ENCODE measurements at regions not wholly inside any gene's neighbourhood (a gene's known extent, or its start where the extent isn't known, plus 50 kb on each side); places are given as distances from the start of the nearest gene placed in this dataset.
"Not testable (repeated sequence)": the region's sequence is repeated elsewhere in the genome, so short reads cannot be mapped to it uniquely, and the experiment has no call there.

DNA sequence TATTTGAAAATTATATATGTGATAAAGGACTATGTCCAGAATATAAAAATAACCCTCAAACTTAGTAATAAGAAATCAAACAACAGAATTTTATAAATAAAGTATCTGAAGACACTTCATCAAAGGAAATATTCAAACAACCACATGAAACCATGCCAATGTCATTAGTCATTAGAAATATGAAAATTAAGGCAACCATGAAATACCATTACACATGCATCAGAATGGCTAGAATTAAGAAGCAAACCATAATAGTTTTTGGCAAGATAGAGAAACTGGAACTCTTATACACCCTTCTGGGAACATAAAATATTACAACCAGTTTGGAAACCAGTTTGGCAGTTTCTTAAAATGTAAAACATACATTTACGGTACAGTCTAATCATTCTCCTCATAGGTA lies 137.2 kb upstream of the ADGRB3 start:
- no CpG with 5 or more reads among the region's 1 CpG for WGBS, 2 experiments (ENCODE audit: insufficient coverage in 2 of 2)
- Histone ChIP-seq H3K9me3 (ENCODE audit: control insufficient read depth, low read length) (no peaks in the 10 kb centered on the region), H3K36me3 (ENCODE audit: control insufficient read depth, insufficient read depth, low read length) (no peaks in the 10 kb centered on the region)

DNA sequence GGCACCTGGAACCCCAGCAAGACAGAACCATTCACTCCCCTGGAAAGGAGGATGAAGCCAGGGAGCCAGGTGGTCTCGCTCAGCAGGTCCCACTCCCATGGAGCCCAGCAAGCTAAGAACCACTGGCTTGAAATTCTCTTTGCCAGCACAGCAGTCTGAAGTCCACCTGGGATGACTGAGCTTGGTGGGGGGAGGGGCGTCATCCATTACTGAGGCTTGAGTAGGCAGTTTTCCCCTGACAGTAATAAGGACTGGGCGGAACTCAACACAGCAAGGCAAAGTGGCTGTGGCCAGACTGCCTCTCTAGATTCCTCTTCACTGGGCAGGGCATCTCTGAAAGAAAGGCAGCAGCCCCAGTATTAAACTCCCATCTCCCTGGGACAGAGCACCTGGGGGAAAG lies 140.2 kb upstream of the ADGRB3 start:
- 94% methylated on average over 2 of the region's 3 CpGs for WGBS, 2 experiments (ENCODE audit: insufficient coverage in 2 of 2)

More for the DNA sequence above, 137.2 kb upstream of the ADGRB3 start:
- Histone ChIP-seq H3K4me3 (ENCODE audit: extremely low read depth, insufficient read depth, low read length, poor library complexity, severe bottlenecking) (no peak overlapping the region), H3K4me1 (ENCODE audit: control insufficient read depth, insufficient read depth, low read length, poor library complexity, severe bottlenecking) (no peaks in the 10 kb centered on the region), H3K27ac (ENCODE audit: low read depth, low read length, severe bottlenecking) (no peak overlapping the region)

DNA sequence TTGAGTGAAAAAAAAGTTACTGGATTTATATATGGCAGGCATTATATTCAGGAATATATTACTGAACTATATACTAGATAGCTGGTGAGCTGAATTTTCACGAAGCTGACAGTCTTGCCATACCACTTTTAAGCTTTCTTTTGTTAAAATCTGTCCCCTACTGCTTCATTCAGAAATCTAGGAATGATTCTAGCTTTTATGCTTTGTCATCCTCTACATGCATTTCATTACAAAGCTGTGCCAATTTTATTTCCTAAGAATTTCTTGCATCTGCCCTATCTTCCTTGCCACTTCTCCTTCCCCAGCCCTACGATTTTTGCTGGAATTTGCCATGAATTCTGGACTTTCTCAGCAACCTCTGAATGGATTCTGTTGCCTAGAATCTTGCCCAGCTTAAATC lies 158.5 kb upstream of the ADGRB3 start:
- Histone ChIP-seq H3K27ac (ENCODE audit: low read depth, low read length, severe bottlenecking) (no peak overlapping the region), H3K36me3 (ENCODE audit: control insufficient read depth, insufficient read depth, low read length) (no peaks in the 10 kb centered on the region), H3K9me3 (ENCODE audit: control insufficient read depth, low read length) (no peaks in the 10 kb centered on the region), H3K4me3 (ENCODE audit: extremely low read depth, insufficient read depth, low read length, poor library complexity, severe bottlenecking) (no peak overlapping the region), H3K4me1 (ENCODE audit: control insufficient read depth, insufficient read depth, low read length, poor library complexity, severe bottlenecking) (no peaks in the 10 kb centered on the region)
- WGBS, 2 experiments (ENCODE audit: insufficient coverage in 2 of 2): 30 to 42% methylated on average over 1 to 2 of the region's 2 CpGs

More for the DNA sequence above, 140.2 kb upstream of the ADGRB3 start:
- not testable (repeated sequence) for H3K9me3 ChIP-seq (ENCODE audit: control insufficient read depth, low read length); H3K4me1 ChIP-seq (ENCODE audit: control insufficient read depth, insufficient read depth, low read length, poor library complexity, severe bottlenecking); H3K27ac ChIP-seq (ENCODE audit: low read depth, low read length, severe bottlenecking); H3K4me3 ChIP-seq (ENCODE audit: extremely low read depth, insufficient read depth, low read length, poor library complexity, severe bottlenecking); H3K36me3 ChIP-seq (ENCODE audit: control insufficient read depth, insufficient read depth, low read length)

DNA sequence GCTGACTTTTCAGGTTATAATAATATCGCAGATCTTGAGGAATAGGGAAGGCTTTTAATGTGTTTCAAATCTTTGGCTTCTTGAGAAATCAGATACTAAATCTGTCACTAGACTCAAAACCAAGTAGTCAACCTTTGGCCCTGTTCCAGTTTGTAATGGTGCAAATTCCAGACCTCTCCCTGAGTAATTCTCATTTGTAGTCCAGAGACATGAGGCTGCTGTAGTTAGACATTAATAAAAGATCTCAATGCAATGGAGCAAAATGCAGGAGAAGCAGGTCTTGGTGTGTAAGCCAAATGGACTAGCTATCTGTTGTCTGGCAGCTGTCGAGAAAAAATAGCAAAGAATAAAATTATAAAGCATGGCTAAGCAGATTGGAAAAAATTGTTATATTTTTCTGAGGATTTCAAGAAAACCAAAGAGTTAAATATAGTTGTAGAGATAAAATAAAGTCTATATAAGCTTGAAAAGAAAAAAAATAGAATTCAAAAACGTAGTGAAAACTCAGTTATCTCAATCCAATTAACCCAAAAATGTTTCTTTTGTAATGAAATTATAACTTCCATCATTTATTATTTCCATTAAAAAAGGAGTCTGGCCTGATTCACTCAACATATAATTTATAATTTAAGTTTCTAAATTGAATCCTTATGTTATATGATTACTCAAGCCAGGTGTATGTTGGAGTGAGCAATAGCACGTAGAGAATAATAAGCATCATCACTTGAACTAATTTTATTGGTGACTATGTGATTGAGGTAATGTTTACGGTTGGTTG lies 161.5 kb upstream of the ADGRB3 start:
- no peak overlapping the region for H3K27ac ChIP-seq (ENCODE audit: low read depth, low read length, severe bottlenecking)
- H3K4me1 ChIP-seq (ENCODE audit: control insufficient read depth, insufficient read depth, low read length, poor library complexity, severe bottlenecking): no peaks in the 10 kb centered on the region
- H3K36me3 ChIP-seq (ENCODE audit: control insufficient read depth, insufficient read depth, low read length): no peaks in the 10 kb centered on the region
- no peaks in the 10 kb centered on the region for H3K9me3 ChIP-seq (ENCODE audit: control insufficient read depth, low read length)
- H3K4me3 ChIP-seq (ENCODE audit: extremely low read depth, insufficient read depth, low read length, poor library complexity, severe bottlenecking): no peak overlapping the region
- 80% methylated on average over 1 of the region's 5 CpGs; no CpG with 5 or more reads in 1 of the 2 experiments for WGBS, 2 experiments (ENCODE audit: insufficient coverage in 2 of 2)

DNA sequence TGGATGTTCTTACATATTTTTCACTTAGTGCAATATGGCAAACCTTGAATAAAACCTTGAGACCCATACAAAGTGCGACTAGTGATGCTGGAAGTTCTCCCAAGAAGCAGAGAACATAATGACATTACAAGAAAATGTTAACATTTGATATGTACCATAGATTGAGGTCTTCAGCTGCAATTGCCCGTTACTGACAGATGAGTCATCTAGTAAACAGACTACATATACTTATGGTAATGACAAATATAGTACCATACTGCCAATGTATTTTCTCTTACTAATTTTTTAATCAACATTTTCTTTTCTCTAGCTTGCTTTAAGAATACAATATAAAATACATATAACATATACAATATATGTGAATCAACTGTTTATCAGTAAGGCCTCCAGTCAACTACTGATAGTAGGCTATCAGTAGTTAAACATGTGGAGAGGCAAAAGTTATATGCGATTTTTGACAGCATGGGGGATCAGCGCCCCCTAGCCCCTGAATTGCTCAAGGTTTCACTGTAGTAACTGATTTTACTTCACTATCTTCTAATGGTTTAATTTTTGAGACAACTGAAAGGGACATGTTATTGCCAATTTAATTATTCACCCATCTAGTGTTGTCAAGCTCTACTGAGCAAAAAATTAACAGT lies 166.7 kb upstream of the ADGRB3 start:
- no peaks in the 10 kb centered on the region for H3K4me1 ChIP-seq (ENCODE audit: control insufficient read depth, insufficient read depth, low read length, poor library complexity, severe bottlenecking)
- no peak overlapping the region for H3K4me3 ChIP-seq (ENCODE audit: extremely low read depth, insufficient read depth, low read length, poor library complexity, severe bottlenecking)
- no peaks in the 10 kb centered on the region for H3K36me3 ChIP-seq (ENCODE audit: control insufficient read depth, insufficient read depth, low read length)
- 0% methylated on average over 2 of the region's 4 CpGs; no CpG with 5 or more reads in 1 of the 2 experiments for WGBS, 2 experiments (ENCODE audit: insufficient coverage in 2 of 2)
- no peak overlapping the region for H3K27ac ChIP-seq (ENCODE audit: low read depth, low read length, severe bottlenecking)
- no peaks in the 10 kb centered on the region for H3K9me3 ChIP-seq (ENCODE audit: control insufficient read depth, low read length)

DNA sequence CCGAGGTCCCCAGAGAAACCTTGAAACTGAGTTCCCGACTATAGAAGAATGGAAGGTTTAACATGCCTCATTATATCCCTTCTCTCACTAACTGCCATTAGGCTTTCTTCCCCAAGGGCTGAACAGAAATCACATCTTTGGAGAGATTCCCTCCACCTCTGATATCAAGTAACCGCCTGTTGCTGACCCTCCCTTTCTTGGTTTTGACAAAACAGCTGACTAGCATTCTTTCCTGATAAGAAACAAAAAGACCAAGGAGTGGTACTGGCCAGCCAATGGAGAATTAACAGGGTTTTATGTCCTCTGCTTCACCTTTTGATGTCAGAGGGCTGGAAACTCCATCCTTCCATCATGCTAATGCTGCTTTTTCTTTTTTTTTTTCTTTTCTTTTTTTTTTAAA lies 176.6 kb upstream of the ADGRB3 start:
- Histone ChIP-seq H3K36me3 (ENCODE audit: control insufficient read depth, insufficient read depth, low read length) (no peaks in the 10 kb centered on the region), H3K9me3 (ENCODE audit: control insufficient read depth, low read length) (peaks cover 3% of the 10 kb centered on the region), H3K4me3 (ENCODE audit: extremely low read depth, insufficient read depth, low read length, poor library complexity, severe bottlenecking) (no peak overlapping the region), H3K27ac (ENCODE audit: low read depth, low read length, severe bottlenecking) (no peak overlapping the region), H3K4me1 (ENCODE audit: control insufficient read depth, insufficient read depth, low read length, poor library complexity, severe bottlenecking) (no peaks in the 10 kb centered on the region)
- WGBS, 2 experiments (ENCODE audit: insufficient coverage in 2 of 2): 90 to 100% methylated on average over 1 to 2 of the region's 3 CpGs

DNA sequence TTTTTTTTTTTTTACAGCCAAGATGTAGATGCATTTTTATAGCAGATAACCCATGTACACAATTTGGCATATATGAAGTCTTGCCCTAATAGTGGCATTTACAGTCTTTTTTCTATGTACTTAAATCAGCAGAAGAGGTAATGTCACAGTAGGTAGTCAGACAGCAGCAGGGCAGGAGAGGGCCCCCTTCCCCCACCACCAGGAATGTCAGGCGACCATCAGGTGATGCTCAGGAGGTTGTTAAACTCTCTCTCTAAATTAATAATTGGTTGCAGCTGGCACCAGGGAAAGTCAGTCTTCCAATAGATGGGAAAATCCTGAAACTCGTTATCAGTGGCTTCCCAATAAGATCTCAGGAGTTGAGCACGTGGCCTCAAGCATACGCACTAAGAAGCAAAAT lies 188.0 kb upstream of the ADGRB3 start:
- H3K4me1 ChIP-seq (ENCODE audit: control insufficient read depth, insufficient read depth, low read length, poor library complexity, severe bottlenecking): no peaks in the 10 kb centered on the region
- no peaks in the 10 kb centered on the region for H3K36me3 ChIP-seq (ENCODE audit: control insufficient read depth, insufficient read depth, low read length)
- no peak overlapping the region for H3K27ac ChIP-seq (ENCODE audit: low read depth, low read length, severe bottlenecking)
- WGBS, 2 experiments (ENCODE audit: insufficient coverage in 2 of 2): 68 to 79% methylated on average over 3 of the region's 4 CpGs
- H3K9me3 ChIP-seq (ENCODE audit: control insufficient read depth, low read length): no peaks in the 10 kb centered on the region
- no peak overlapping the region for H3K4me3 ChIP-seq (ENCODE audit: extremely low read depth, insufficient read depth, low read length, poor library complexity, severe bottlenecking)

DNA sequence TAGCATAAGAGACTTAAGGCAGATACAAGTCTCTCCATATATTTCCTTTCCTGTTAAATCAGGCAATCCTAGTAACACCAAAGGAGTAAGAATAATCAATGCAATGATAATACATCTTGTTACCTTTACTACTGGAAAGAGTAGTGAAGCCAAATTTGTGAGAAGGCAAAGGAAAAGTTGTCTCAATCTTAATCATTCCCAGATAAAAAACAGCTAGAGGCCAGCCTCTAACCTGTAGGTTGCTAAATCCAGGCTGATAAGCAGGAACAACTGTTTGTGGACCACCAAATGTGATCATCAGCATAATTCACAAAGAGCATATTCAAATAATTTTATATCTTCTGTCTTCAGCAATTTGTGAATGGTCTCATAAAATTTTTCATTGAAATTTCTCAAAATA lies 189.2 kb upstream of the ADGRB3 start:
- no peaks in the 10 kb centered on the region for H3K36me3 ChIP-seq (ENCODE audit: control insufficient read depth, insufficient read depth, low read length)
- no peaks in the 10 kb centered on the region for H3K9me3 ChIP-seq (ENCODE audit: control insufficient read depth, low read length)
- H3K4me3 ChIP-seq (ENCODE audit: extremely low read depth, insufficient read depth, low read length, poor library complexity, severe bottlenecking): no peak overlapping the region
- H3K4me1 ChIP-seq (ENCODE audit: control insufficient read depth, insufficient read depth, low read length, poor library complexity, severe bottlenecking): no peaks in the 10 kb centered on the region
- H3K27ac ChIP-seq (ENCODE audit: low read depth, low read length, severe bottlenecking): no peak overlapping the region

DNA sequence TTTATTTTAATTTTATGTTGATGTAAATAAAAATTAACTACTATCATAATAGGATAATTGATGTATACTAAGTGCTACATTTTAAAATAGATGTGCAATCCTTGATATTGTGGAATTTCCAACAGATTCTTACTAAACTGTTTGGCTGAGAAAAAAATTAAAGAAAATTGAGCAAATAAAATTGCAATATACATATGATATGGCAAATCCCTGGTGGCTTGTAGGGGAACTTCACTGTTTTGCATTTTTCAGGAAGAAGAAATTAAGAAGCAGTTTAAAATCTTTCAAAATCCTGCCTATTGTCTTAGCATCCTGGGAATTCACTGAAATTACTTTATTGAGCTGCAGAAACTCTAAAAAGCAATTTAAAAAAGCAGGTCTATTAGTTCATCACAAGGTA lies 191.4 kb upstream of the ADGRB3 start:
- no peak overlapping the region for H3K27ac ChIP-seq (ENCODE audit: low read depth, low read length, severe bottlenecking)
- no peaks in the 10 kb centered on the region for H3K4me1 ChIP-seq (ENCODE audit: control insufficient read depth, insufficient read depth, low read length, poor library complexity, severe bottlenecking)
- H3K36me3 ChIP-seq (ENCODE audit: control insufficient read depth, insufficient read depth, low read length): no peaks in the 10 kb centered on the region
- H3K9me3 ChIP-seq (ENCODE audit: control insufficient read depth, low read length): no peaks in the 10 kb centered on the region
- no peak overlapping the region for H3K4me3 ChIP-seq (ENCODE audit: extremely low read depth, insufficient read depth, low read length, poor library complexity, severe bottlenecking)

DNA sequence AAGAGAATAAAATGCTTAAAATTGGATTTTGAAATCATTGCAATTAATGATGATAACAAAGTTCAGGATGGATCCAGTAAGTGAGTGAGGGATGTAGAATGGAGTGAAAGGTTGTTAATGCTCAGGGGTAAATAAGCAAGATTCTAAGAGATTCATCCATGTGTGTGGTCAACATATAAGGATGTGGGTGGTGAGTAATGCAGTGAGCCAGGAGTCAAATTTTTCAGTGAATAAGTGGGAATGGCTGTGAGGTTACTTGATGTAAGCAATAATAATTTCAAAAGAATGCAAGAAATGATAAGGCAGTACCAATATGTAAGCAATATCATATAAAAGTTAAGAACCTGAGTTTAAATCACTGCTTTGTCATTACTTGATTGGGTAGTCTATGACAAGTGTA lies 207.5 kb upstream of the ADGRB3 start:
- Histone ChIP-seq H3K36me3 (ENCODE audit: control insufficient read depth, insufficient read depth, low read length) (no peaks in the 10 kb centered on the region), H3K27ac (ENCODE audit: low read depth, low read length, severe bottlenecking) (no peak overlapping the region), H3K4me1 (ENCODE audit: control insufficient read depth, insufficient read depth, low read length, poor library complexity, severe bottlenecking) (no peaks in the 10 kb centered on the region), H3K9me3 (ENCODE audit: control insufficient read depth, low read length) (no peaks in the 10 kb centered on the region), H3K4me3 (ENCODE audit: extremely low read depth, insufficient read depth, low read length, poor library complexity, severe bottlenecking) (no peak overlapping the region)

DNA sequence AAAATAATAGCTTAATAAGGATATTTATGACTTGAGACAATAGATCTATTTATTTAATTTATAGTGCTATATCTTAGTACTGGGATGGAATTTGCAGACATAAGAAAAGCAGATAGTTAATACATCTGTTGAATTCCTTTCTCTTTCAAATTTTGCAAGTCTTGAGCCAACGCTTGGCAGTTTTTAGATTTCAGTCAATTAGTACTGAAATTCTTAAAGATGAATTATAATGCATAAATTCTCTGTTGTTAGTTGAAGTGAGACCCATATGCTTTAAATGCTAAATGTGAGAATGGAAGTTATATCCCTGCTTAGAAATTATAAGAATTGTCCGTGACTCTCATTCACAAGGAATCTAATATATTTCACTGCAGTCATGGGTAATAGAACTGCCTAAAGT lies 225.1 kb upstream of the ADGRB3 start:
- Histone ChIP-seq H3K9me3 (ENCODE audit: control insufficient read depth, low read length) (no peaks in the 10 kb centered on the region), H3K36me3 (ENCODE audit: control insufficient read depth, insufficient read depth, low read length) (no peaks in the 10 kb centered on the region), H3K27ac (ENCODE audit: low read depth, low read length, severe bottlenecking) (no peak overlapping the region), H3K4me3 (ENCODE audit: extremely low read depth, insufficient read depth, low read length, poor library complexity, severe bottlenecking) (no peak overlapping the region), H3K4me1 (ENCODE audit: control insufficient read depth, insufficient read depth, low read length, poor library complexity, severe bottlenecking) (no peaks in the 10 kb centered on the region)
- no CpG with 5 or more reads among the region's 2 CpGs for WGBS, 2 experiments (ENCODE audit: insufficient coverage in 2 of 2)
